H7 (cell line): ENCODE measurements at regions not wholly inside any gene's neighbourhood (a gene's known extent, or its start where the extent isn't known, plus 50 kb on each side); places are given as distances from the start of the nearest gene placed in this dataset.

ENCODE experiments used
- DNase-seq: peaks from one replicate; pipeline ENCODE4 v3.0.0; 2012
- H3K27me3 ChIP-seq: 2 replicates; pipeline ENCODE4 v1.6.0; 2011; ENCODE audit warnings: mild to moderate bottlenecking, low read length; ENCODE audit not compliant: control insufficient read depth, insufficient read depth
- H3K36me3 ChIP-seq: replicated peaks from 2 replicates; pipeline ENCODE4 v1.5.1; 2011; ENCODE audit warnings: low read length; ENCODE audit not compliant: control insufficient read depth, insufficient read depth
- H3K4me3 ChIP-seq: 2 replicates; pipeline ENCODE4 v1.5.1; 2011; ENCODE audit warnings: low read depth, mild to moderate bottlenecking, control low read depth, low read length, moderate library complexity; ENCODE audit not compliant: insufficient read depth

DNA sequence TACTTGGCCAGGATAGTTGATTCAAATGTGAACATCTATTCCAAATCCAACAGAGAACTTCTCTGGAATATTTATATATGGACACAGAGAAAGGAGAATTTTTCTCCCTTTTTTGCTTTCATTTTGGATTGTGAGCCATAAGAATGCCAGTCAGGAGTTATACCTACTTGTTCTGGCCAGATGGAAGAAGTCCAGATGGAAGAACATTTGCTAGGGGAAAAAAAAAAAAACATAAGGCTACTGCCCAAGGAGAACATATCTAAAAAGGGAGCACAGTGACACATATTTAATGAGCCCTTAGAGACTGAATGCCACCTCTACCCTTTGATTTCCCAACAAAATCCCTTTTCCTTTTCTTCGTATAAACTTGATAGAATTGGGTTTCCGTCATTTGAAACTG is 61.7 kb upstream of the PPP2R2B start:
- Histone ChIP-seq H3K4me3 (no peak overlapping the region), H3K36me3 (no peaks in the 10 kb centered on the region), H3K27me3 (no peaks in the 10 kb centered on the region)
- no peak for DNase-seq

DNA sequence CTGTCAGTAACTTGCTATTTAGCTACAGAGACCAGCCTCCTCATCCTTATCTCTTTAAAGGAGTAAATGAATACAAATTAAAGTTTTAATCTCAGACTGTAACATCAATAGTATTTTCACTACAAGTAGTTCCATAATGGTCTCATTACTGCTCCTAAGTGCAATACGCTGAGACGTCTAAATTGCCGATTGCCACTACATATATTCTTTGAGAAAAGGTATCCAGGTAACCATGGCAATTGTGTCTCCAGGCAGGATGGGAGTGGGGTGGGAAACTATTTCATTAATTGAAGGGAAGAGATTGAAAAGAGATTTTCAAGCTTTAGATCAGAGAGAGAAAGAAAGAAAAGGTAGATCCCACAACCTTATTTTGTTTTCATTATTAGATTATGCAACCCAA is 65.5 kb upstream of the PPP2R2B start:
- Histone ChIP-seq H3K36me3 (no peaks in the 10 kb centered on the region), H3K4me3 (no peak overlapping the region), H3K27me3 (no peaks in the 10 kb centered on the region)
- DNase-seq, result no peak

DNA sequence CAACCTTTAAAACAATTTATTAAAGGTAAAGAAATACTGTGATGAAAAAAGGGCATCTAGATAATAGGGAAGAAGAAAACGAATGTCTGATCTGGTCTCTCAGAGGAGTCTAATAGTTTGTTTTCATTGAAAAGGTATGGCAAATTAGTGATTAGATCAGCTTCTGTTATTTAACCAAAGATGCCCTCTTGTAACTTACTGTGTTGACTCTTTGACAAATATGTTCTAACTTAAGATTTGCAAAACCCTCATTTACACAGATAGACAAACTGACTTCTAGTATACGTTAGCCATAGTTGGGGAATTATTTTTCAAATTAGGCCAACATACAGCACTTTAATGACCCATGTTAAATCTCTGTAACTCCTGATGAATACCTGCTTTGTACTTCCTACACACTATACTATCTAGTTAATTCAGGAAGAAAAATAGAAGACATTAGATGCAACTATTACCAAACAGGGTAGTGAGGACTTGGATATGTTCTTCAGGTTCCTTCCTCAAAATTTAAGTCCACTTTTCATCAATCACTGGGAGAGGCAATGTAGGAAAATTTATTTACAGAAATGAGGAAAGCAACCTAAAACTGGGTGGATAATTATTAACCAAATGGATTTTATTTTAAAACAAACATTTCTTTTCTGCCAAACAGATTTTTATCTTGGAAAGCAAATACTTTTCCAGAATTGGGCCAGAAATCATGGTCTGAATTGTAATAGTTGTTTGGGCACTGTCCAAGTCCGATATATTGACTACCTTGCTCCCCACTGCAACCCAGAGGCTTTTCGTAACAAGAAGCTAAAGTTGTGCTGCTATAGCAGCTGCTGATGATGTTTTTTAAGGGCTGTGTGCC is 66.4 kb upstream of the PPP2R2B start:
- Histone ChIP-seq H3K27me3 (no peaks in the 10 kb centered on the region), H3K36me3 (no peaks in the 10 kb centered on the region), H3K4me3 (no peak overlapping the region)
- DNase-seq, result no peak

DNA sequence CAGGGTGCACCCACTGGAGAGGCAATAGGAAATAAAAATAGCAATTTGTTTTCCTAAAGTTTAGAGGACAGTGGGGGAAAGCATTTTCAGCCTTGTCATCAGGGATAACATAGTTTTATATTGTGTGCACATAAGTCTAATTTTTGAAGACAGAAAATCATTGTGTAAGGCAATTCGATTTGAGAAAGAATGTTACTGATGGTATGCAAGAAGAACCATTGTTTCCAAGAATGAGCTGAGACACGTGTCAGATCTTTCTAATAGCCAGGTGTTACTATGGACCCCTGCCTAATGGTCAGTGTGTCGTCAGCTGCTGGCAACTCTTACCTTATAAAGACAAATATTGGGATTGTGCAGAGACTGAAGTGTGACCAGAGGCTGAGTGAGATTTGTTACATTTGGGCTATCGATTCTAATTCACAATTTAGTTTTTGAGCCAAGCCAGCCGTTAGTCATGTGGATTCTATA is 67.1 kb upstream of the PPP2R2B start:
- Histone ChIP-seq H3K36me3 (no peaks in the 10 kb centered on the region), H3K27me3 (no peaks in the 10 kb centered on the region), H3K4me3 (no peak overlapping the region)
- DNase-seq, result no peak

DNA sequence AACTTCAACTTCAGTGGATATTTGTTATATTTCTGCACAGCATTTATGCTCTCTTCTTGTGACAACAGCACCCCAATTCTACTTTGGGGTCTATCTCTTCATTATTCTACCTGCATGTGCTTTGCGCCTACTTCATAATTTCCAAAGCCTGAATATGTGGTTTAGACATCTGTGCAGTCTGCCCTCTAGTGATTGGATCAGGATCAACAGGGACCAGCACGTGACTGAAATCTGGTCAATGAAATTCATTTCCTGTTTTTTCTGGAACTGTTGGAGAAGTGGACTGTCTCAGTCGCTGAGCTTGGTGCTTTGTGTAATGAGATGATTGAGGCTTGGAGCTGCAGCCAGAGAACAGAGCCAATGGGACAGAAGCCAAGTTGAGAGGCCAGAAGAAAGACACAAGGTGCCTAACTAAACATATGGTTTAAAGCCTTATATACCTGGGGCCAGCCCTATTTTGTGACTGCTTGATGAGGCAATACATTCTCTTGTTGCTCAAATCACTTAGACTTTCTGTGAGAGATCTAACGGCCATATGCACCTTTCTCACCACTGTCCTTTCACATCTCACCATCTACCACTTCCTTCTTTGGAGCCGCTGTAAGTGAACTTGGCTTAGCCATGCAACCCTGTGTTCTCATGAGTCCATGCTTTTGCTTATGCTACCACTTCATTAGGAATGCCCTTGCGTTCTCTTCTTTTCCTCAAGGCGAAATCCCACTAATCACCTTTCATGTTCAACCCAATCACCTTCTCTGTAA is 68.8 kb upstream of the PPP2R2B start:
- Histone ChIP-seq H3K4me3 (no peak overlapping the region), H3K36me3 (no peaks in the 10 kb centered on the region), H3K27me3 (no peaks in the 10 kb centered on the region)
- DNase-seq, result no peak

DNA sequence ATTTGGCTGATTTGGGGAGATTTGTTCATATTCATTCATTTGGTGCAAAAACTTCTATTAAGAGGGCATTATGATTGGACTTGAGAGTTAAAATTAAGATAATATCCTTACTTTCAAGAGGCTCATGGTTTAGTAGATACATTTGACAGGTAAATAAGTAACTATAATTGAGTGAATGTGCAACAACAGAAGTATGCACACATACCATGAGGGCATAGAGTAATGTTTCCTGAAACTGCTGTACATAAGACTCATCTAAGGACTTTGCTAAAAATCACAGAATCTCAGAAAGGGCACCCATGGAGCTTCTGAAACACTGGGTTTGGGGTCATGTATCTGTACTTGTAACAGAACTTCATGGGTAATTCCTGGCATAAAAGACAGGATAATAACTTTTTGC is 70.1 kb upstream of the PPP2R2B start:
- no peak for DNase-seq
- no peaks in the 10 kb centered on the region for H3K27me3 ChIP-seq
- no peak overlapping the region for H3K4me3 ChIP-seq
- no peaks in the 10 kb centered on the region for H3K36me3 ChIP-seq

DNA sequence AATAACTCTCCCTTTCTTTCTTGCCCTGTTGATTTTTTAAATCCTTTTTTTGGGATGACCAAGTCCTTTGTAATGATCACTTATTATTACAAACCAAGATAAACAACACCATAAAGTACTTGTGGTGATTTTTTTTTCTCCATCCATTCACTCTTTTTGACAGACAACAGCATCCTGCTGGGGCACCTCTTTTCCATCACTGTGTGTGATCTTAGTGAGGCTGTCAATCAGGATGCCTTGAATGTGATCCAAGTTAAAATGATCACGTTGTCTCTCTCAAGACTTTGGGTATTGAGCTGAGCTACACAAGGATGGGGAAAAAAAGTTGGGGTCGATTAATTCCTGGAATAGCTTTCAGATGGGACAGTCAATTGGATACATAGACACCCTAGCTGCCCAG is 73.6 kb upstream of the PPP2R2B start:
- H3K27me3 ChIP-seq, result no peaks in the 10 kb centered on the region
- no peaks in the 10 kb centered on the region for H3K36me3 ChIP-seq
- no peak overlapping the region for H3K4me3 ChIP-seq
- DNase-seq, result no peak

DNA sequence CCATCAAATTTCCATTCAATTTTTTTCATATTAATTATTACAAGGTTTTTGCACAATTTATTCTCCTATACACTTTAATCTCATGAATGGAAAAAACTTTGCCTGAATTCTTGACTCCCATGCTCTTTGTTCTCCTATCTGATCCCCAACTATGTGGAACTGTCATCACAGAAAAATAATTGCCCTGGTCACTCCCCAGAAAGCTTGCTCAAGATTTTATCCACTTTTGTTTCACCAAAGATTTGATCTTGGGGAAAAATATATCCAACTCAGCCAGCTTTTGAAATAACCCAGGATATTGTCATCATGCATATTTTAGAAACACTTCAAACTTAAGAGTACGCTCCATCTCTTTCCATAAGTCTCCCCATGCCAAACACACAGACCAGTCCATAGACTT is 77.7 kb upstream of the PPP2R2B start:
- no peaks in the 10 kb centered on the region for H3K36me3 ChIP-seq
- DNase-seq, result no peak
- no peaks in the 10 kb centered on the region for H3K27me3 ChIP-seq
- H3K4me3 ChIP-seq, result no peak overlapping the region

DNA sequence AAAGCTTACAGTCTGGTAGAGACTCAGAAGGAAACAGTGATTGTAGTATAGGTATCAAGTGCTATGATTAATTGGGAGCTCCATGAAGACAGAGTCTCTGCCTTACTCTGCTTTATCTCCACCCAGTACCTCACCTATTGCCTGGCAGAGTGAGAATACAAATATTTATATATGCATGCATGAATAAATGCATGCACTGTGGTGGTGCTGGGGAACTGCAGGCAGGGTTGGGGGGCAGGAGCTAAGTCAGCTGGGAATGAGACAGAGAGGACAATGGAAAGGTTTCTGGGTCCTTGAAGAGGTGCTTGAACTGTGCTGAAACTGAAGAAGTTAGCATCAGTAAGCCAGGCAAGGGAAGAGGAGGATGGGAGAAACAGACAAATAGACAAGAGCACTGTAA is 80.8 kb upstream of the PPP2R2B start:
- DNase-seq, result no peak
- Histone ChIP-seq H3K36me3 (no peaks in the 10 kb centered on the region), H3K27me3 (no peaks in the 10 kb centered on the region), H3K4me3 (no peak overlapping the region)

DNA sequence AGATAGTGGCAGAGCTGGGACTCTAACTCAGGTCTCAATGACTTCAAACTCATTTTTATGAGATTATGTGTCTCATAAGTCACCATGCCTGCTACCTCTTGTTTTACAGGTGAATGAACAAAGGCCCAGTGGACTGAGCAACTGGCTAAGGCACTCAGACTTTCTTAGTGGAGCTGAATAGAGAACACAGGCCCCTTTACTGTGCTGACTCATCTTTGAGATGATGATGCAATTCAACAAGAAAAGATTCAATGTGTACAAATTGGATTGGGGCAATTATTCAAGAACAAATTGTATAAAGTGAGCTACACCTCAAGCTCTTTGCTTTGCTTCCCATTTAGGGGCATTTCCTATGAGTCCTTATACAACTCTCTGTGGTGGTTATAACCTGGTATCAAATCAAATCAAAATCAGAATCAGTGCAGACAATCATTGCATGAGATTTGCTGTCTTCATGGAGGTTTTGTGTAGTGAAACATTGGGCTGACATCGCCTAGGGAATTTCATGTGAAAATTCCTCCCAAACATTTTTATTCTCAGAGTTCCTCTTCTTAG is 84.3 kb upstream of the PPP2R2B start:
- no peak for DNase-seq
- Histone ChIP-seq H3K36me3 (no peaks in the 10 kb centered on the region), H3K27me3 (no peaks in the 10 kb centered on the region), H3K4me3 (no peak overlapping the region)

DNA sequence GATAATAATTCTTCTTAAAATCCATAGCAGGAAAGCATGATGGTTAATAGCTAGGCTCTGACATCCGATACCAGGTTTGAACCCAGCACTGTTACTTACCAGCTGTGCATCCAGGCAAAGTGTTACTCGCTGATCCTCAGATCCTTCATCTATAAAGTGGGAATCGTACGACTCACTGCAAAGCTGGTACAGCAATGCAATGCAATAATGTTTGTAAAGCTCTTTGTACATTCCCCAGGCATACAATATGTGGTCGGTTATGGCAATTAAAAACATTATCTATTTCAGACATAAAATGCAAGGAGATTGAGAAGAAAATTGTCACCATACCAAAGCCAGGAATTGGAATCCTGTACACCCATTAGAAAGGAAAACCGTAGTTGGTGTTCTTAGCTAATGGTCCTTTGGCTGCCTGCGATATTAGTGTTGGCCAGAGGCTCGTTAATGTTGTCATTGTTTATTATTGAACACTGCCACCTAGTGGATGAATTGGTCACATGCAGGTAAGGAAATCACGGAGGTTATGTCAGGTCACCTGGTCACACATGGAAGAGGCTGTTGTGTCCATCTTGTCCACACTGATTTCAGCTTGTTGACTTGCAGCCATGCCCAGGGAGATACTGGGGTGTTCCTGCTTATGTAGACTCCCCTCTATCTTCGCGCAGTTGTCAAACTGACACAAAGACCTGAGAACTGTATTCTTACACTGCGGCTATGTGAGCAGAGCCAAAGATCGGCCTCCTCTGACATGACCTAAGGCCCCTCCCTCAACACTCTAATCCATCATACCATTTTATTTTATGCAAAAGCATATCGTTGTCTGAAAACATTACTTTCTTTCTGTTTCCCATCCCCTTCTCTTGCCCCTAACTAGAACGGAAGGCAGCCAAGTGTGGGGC is 87.5 kb upstream of the PPP2R2B start:
- H3K27me3 ChIP-seq, result no peaks in the 10 kb centered on the region
- DNase-seq, result peak; percentile 32
- H3K4me3 ChIP-seq, result no peak overlapping the region
- H3K36me3 ChIP-seq, result no peaks in the 10 kb centered on the region

DNA sequence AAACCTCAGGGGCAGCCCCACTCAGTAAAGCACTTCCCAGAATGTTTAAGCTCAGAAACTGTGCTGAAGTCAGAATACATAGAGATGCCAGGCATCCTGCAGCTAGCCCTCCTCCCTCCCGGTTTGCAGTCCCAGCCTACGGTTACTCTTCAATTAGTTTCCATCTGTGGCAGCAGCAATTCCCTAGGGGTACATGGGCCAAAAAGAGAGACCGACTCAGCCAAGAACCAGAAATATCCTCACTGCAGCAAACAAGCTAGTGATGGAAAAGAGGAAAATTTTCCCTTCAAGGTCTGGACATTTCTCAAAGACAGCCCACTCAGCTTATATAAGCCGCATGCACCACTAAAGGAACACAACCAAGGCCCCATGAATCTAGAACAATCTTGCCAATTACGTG is 89.1 kb upstream of the PPP2R2B start:
- H3K36me3 ChIP-seq, result no peaks in the 10 kb centered on the region
- no peaks in the 10 kb centered on the region for H3K27me3 ChIP-seq
- no peak for DNase-seq
- H3K4me3 ChIP-seq, result no peak overlapping the region

DNA sequence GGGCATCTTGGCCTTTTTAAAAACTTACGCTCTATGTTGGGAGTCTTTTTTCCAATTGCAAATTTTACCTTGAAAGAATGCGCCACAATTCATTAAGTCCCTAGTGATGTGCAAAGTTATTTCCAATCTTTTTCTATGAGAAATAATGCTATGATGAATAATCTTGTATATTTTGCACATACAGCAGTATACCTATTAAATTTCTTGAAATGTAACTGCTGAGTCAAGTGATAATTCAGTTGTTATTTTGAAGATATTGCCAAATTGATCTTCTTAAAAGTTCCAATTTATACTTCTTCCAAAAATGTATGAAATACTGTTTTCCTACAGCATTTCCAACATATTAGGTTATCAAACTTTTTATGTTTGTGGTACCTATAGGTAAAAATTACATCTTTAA is 92.8 kb upstream of the PPP2R2B start:
- Histone ChIP-seq H3K4me3 (no peak overlapping the region), H3K36me3 (no peaks in the 10 kb centered on the region), H3K27me3 (no peaks in the 10 kb centered on the region)
- no peak for DNase-seq

DNA sequence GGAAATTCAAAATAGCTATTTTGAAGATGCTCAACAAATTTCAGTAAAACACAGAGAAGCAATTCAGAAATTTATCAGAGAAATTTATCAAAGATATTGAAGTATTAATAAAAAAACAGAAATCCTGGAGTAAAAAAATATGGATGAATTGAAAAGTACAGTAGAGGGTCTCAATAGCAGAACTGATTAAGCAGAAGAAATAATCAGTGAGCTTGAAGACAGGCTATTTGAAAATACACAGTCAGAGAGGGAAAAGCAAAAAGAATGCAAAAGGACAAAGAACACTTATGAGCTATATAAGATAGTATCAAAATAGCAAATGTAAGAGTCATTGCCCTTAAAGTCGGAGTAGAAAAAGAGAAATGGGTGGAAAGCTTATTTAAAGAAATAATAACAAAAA is 107.9 kb upstream of the PPP2R2B start:
- H3K36me3 ChIP-seq, result no peaks in the 10 kb centered on the region
- no peak overlapping the region for H3K4me3 ChIP-seq
- no peaks in the 10 kb centered on the region for H3K27me3 ChIP-seq
- no peak for DNase-seq
